ENCODE measurements at regions not wholly inside any gene's neighbourhood (a gene's known extent, or its start where the extent isn't known, plus 50 kb on each side); places are given as distances from the start of the nearest gene placed in this dataset.

DNA sequence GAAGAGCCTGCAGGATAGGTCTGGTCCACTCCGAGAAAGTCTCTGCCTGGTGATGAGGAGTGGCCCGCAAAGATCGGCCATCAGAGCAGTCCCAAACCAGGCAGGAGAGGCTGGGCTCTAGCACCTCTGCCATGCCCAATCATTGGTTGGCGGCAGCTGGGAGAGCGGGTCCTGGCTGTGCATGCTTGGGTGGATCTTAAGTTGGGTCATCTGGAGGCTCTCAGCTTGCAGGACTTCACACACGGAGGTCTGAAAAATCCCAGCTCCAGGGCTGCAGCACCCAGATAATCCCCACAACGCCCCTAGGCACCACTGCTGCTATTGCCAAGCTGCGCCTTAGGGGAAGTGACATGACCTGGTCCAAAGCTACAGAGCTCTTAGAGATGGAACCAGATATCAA is 766.7 kb upstream of the TBX3 start:
- in situ Hi-C loops (cut with MboI; ENCODE audit: low sequenced_read_pairs in 4 of 4) (no loop called here), intact Hi-C loops (cut with DNase I; ENCODE audit: low total_unique reads) (loop anchor here (10.0 kb wide), 1 partner anchor 766 kb away; the partner anchor contains the start of gene TBX3)
- Histone ChIP-seq H3K27ac (no peak overlapping the region), H3K4me1 (no peaks in the 10 kb centered on the region), H3K4me3 (no peak overlapping the region), H3K27me3 (no peaks in the 10 kb centered on the region), H3K36me3 (no peaks in the 10 kb centered on the region), H3K9me3 (no peaks in the 10 kb centered on the region)
- ATAC-seq: no peak
- DNase-seq: no peak
- no peak for TF ChIP-seq POLR2A (IDR thresholded peaks at IDR 0.05)
- TF ChIP-seq, protein P1, sequence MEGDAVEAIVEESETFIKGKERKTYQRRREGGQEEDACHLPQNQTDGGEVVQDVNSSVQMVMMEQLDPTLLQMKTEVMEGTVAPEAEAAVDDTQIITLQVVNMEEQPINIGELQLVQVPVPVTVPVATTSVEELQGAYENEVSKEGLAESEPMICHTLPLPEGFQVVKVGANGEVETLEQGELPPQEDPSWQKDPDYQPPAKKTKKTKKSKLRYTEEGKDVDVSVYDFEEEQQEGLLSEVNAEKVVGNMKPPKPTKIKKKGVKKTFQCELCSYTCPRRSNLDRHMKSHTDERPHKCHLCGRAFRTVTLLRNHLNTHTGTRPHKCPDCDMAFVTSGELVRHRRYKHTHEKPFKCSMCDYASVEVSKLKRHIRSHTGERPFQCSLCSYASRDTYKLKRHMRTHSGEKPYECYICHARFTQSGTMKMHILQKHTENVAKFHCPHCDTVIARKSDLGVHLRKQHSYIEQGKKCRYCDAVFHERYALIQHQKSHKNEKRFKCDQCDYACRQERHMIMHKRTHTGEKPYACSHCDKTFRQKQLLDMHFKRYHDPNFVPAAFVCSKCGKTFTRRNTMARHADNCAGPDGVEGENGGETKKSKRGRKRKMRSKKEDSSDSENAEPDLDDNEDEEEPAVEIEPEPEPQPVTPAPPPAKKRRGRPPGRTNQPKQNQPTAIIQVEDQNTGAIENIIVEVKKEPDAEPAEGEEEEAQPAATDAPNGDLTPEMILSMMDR (IDR thresholded peaks at IDR 0.05 in 4 of 5, conservative IDR thresholded peaks at IDR 0.05 in 1 of 5): no peak

DNA sequence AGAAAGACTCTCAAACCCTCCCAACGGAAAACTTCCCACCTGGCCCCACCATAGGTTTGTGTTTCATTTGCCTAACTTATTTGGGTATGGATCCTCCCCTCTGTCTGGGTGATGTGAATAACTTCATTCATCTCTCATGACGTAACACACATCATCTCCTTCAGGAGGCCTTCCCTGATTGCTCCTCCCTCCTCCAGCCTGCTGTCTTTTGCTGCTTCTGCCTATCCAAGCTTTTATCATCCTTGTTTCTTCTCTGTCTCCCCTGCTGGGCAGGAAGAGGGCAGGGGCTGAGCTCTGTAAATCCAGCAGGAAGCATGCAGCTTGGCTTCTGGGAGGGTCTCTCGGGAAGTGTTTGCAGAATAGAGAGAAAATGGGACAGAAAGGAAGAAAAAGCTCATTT is 766.0 kb upstream of the TBX3 start:
- ATAC-seq (no peak), DNase-seq (no peak)
- Histone ChIP-seq H3K9me3 (no peaks in the 10 kb centered on the region), H3K4me3 (no peak overlapping the region), H3K27ac (no peak overlapping the region), H3K4me1 (no peaks in the 10 kb centered on the region), H3K36me3 (no peaks in the 10 kb centered on the region), H3K27me3 (no peaks in the 10 kb centered on the region)
- intact Hi-C loops (cut with DNase I; ENCODE audit: low total_unique reads): loop anchor here (10.0 kb wide), 1 partner anchor 765 kb away; the partner anchor contains the start of gene TBX3
- in situ Hi-C loops (cut with MboI; ENCODE audit: low sequenced_read_pairs in 4 of 4): no loop called here
- TF ChIP-seq, protein P1 (IDR thresholded peaks at IDR 0.05 in 4 of 5, conservative IDR thresholded peaks at IDR 0.05 in 1 of 5): no peak
- no peak for TF ChIP-seq POLR2A (IDR thresholded peaks at IDR 0.05)

GRCh38 chr12:115449526-115449925 is 765.6 kb upstream of the TBX3 start:
- Histone ChIP-seq H3K4me1 (no peaks in the 10 kb centered on the region), H3K27ac (no peak overlapping the region), H3K27me3 (no peaks in the 10 kb centered on the region), H3K4me3 (no peak overlapping the region), H3K36me3 (no peaks in the 10 kb centered on the region), H3K9me3 (no peaks in the 10 kb centered on the region)
- in situ Hi-C loops (cut with MboI; ENCODE audit: low sequenced_read_pairs in 4 of 4) (no loop called here), intact Hi-C loops (cut with DNase I; ENCODE audit: low total_unique reads) (no loop called here)
- TF ChIP-seq, protein P1 (IDR thresholded peaks at IDR 0.05 in 4 of 5, conservative IDR thresholded peaks at IDR 0.05 in 1 of 5): no peak
- no peak for TF ChIP-seq POLR2A (IDR thresholded peaks at IDR 0.05)
- DNase-seq (no peak), ATAC-seq (no peak)

DNA sequence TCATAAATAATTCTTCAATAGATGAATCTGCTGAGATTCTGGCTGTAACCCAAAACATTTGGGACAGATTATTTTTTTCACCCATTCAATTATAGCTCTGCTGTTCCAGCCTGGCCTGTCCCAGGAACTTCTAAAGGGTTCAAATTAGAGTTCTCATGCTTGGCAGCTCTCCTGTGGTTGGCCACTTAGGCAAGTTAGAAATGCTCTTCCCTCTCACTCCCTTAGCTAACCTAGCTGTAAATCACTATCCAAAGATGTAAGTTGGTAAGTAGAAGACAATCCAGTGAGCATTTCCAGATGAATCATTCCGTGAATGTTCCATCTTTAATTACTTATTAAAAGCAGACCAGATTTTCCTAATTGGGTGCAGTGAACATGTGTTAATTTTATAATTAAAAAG is 760.4 kb upstream of the TBX3 start:
- H3K36me3 ChIP-seq: no peaks in the 10 kb centered on the region
- intact Hi-C loops (cut with DNase I; ENCODE audit: low total_unique reads): no loop called here
- in situ Hi-C loops (cut with MboI; ENCODE audit: low sequenced_read_pairs in 4 of 4): no loop called here
- peaks cover 0 to 4% of the 10 kb centered on the region in 2 donors for H3K4me1 ChIP-seq
- no peak for ATAC-seq
- no peak overlapping the region for H3K27ac ChIP-seq
- DNase-seq: no peak
- no peaks in the 10 kb centered on the region for H3K27me3 ChIP-seq
- no peaks in the 10 kb centered on the region for H3K9me3 ChIP-seq
- TF ChIP-seq POLR2A (IDR thresholded peaks at IDR 0.05): no peak
- TF ChIP-seq, protein P1 (IDR thresholded peaks at IDR 0.05 in 4 of 5, conservative IDR thresholded peaks at IDR 0.05 in 1 of 5): no peak
- no peak overlapping the region for H3K4me3 ChIP-seq

DNA sequence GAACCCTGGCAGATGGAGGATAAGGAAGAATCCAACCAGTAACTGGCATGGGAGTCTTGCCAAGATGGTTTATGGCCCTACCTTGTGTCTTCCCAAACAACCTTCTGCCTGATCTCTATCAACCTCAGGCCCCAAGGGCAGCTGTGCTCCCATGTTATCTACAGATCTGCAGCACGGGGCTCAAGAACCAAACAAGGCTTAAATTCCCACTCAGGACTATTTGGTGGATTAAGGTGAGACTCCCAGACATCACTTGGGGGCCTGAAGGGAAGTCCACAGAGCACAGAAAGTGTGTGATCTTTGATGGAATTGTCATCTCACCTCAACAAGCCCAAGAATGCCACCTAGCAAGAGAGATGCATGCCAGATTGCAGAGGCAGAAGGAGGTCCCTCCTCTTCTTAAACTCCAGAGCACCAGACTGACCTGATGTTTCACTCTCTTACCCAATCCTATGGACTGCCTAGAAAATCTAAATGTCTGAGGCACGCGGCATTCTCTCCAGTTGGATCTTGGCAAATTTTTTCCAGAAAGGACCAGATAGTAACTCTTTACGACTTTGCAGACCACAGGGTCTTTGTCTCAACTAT is 759.5 kb upstream of the TBX3 start:
- Histone ChIP-seq H3K9me3 (no peaks in the 10 kb centered on the region), H3K4me3 (no peak overlapping the region)

More for the DNA sequence above, 759.5 kb upstream of the TBX3 start:
- Histone ChIP-seq H3K27ac (no peak overlapping the region), H3K4me1 (peaks cover 0 to 4% of the 10 kb centered on the region in 2 donors), H3K27me3 (no peaks in the 10 kb centered on the region), H3K36me3 (no peaks in the 10 kb centered on the region)
- no peak for TF ChIP-seq POLR2A (IDR thresholded peaks at IDR 0.05)
- TF ChIP-seq, protein P1 (IDR thresholded peaks at IDR 0.05 in 4 of 5, conservative IDR thresholded peaks at IDR 0.05 in 1 of 5): no peak
- in situ Hi-C loops (cut with MboI; ENCODE audit: low sequenced_read_pairs in 4 of 4): no loop called here
- intact Hi-C loops (cut with DNase I; ENCODE audit: low total_unique reads): no loop called here
- no peak for DNase-seq
- no peak for ATAC-seq

Measured in gastrocnemius medialis (tissue), 4 donors.